ENCODE measurements at regions not wholly inside any gene's neighbourhood (a gene's known extent, or its start where the extent isn't known, plus 50 kb on each side); places are given as distances from the start of the nearest gene placed in this dataset.

GRCh38 chr1:101732261-101732660, 264.5 kb downstream of the OLFM3 start:
- no peak for DNase-seq

- no peak for DNase-seq
Measured at GRCh38 chr1:101733340-101733739, 263.4 kb downstream of the OLFM3 start.

- no peak for DNase-seq
Measured at GRCh38 chr1:101738475-101738874, 258.3 kb downstream of the OLFM3 start.

DNA sequence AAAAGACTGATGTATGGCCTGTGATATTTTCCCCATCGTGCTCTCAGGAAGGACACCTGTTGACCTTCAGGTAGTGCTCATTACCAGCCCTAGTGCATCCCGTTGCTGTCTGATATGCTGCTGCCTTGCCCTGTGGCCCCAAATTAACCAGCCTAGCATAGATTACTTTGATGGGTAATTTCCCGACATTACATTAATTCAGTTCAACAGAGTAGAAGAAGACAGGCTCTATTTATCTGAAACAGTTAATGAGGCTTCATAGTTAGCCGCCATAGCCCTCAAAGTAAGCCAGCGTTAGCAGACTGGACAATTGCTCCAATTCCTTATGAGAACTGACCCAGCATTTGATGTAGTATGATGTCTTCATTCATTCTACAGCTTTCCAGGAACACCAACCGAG, 257.6 kb downstream of the OLFM3 start:
- DNase-seq, result no peak

DNA sequence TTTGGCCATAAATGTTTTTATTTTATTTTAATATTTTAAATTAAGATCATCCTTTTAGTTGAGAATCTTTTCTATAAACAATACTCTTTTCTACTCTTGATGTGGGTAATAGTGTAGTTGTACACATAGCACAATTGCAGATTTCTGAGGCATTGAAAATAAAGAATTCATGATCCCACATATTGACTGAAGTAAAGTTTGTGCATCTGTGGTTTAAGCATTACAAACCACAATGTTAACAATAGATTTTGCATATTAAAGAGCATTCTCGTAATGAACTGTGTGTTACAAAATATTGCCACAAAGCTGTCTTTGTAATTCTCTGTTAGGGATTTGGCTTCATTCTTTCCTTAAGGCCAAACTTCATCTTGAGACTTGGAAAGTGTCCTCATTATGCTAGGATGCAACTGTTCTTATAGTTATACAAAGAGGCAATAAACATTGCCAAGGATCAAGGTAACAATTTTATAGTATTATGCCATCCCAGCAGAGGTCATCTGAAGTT, 256.8 kb downstream of the OLFM3 start:
- no peak for DNase-seq

DNA sequence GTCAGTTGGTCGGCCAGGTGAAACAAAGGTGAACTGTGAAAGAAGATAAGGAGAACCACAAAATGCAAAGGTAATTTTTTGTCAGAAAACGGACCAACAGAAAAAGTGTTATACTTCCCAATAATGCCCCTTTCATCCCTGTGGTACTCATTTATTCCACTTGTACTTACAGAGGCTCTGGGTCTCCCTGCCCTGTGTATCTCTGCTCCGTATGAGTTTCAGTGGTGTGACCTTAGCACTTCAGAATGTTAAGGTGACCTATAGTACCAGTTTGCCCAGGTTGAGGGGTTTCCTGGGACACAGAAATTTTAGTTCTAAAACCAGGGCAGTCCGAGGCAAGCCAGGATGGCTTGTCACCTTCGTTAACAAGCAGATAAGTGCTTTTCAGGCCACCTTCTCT, 254.8 kb downstream of the OLFM3 start:
- DNase-seq, result no peak

- no peak for DNase-seq
Measured at GRCh38 chr1:101742509-101742908, 254.2 kb downstream of the OLFM3 start.

DNA sequence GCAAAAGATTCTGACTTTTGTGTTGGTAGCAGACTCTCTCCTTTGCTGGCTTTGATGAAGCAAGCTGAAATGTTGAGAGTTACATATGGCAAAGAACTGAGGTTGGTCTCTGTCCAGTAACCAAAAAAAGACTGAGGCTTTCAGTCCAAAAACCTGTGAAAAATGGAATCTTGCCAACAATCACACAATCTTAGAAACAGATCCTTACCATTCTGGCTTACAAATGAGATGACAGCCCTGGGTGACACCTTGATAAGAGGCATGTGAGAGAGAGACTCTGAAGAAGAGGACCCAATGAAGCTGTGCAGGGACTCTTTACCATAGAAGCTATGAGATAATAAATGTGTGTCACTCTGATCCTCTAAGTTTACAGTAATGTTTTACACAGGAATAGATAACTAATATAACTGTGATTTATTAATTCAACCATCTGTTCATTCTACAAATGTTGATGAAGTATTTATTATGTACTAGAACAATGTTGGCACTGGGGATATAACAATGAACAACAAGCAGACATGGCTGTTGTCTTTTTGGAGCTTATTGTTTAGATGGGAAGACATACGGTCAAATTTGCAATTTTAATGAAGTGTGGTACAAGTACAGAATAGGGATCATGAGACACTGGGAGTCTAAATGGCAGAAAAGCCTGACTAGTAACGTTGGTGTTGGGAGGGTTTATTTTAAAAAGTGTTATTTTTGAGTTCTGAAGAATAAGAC, 251.0 kb downstream of the OLFM3 start:
- DNase-seq, result no peak

GRCh38 chr1:101748077-101748476, 248.6 kb downstream of the OLFM3 start:
- no peak for DNase-seq
